GM12864 (cell line): ENCODE measurements at regions not wholly inside any gene's neighbourhood (a gene's known extent, or its start where the extent isn't known, plus 50 kb on each side); places are given as distances from the start of the nearest gene placed in this dataset.

Source experiments
- DNase-seq: peaks from one replicate; pipeline ENCODE4 v3.0.0-alpha.2; 2011; ENCODE audit warnings: low read depth
- H3K4me3 ChIP-seq: 2 replicates; pipeline ENCODE4 v1.5.1; 2011; ENCODE audit warnings: mild to moderate bottlenecking, low read depth, low read length, control low read depth
- CTCF ChIP-seq: IDR thresholded peaks from 2 replicates; pipeline ENCODE4 v1.5.1; 2011; ENCODE audit warnings: low read depth, mild to moderate bottlenecking, moderate library complexity, low read length, control low read depth, inconsistent platforms; ENCODE audit errors: missing control alignments

- no peak overlapping the region for H3K4me3 ChIP-seq
- TF ChIP-seq CTCF: no peak
- no peak for DNase-seq
Measured at GRCh38 chr14:66371776-66372175, 114.4 kb upstream of the CCDC196 start.

GRCh38 chr14:66375046-66375964 lies 110.9 kb upstream of the CCDC196 start:
- TF ChIP-seq CTCF: no peak
- H3K4me3 ChIP-seq: no peak overlapping the region
- no peak for DNase-seq

GRCh38 chr14:66377574-66377973 lies 108.6 kb upstream of the CCDC196 start:
- no peak for DNase-seq
- no peak for TF ChIP-seq CTCF
- no peak overlapping the region for H3K4me3 ChIP-seq

GRCh38 chr14:66378712-66379505 lies 107.3 kb upstream of the CCDC196 start:
- TF ChIP-seq CTCF: no peak
- H3K4me3 ChIP-seq: no peak overlapping the region
- DNase-seq: no peak

GRCh38 chr14:66380143-66380542 lies 106.0 kb upstream of the CCDC196 start:
- TF ChIP-seq CTCF: no peak
- no peak for DNase-seq
- H3K4me3 ChIP-seq: no peak overlapping the region

GRCh38 chr14:66381755-66382154 lies 104.4 kb upstream of the CCDC196 start:
- no peak overlapping the region for H3K4me3 ChIP-seq

More at GRCh38 chr14:66381755-66382154, 104.4 kb upstream of the CCDC196 start:
- TF ChIP-seq CTCF: no peak
- DNase-seq: no peak
